PC-9 (cell line): ENCODE measurements at regions not wholly inside any gene's neighbourhood (a gene's known extent, or its start where the extent isn't known, plus 50 kb on each side); places are given as distances from the start of the nearest gene placed in this dataset.

Experiments used
- BruUV-seq: library from RNA; stranded (reverse); fragments of 400-500 nt; replicated peaks from 2 replicates; lab custom pipeline; 2021; lab: Mats Ljungman, UMichigan
- CTCF ChIA-PET: fragments of 300-600 bp; sonication (Branson Sonifier 250); formaldehyde crosslinking; loops from one replicate; lab custom pipeline; 2022; ENCODE audit warnings: antibody characterized with exemption; lab: Charles Lee
- POLR2A ChIA-PET: fragments of 300-600 bp; sonication (Branson Sonifier 250); formaldehyde crosslinking; loops from one replicate; lab custom pipeline; 2022; ENCODE audit warnings: antibody characterized with exemption; ENCODE audit not compliant: unreplicated experiment; lab: Charles Lee
- DNase-seq, 2 experiments: peaks; one replicate each; pipeline versions ENCODE4 v3.0.0 to v3.0.0-alpha.2; 2015 to 2022; ENCODE audit warnings: mixed read lengths in 1 of 2
- H2AFZ ChIP-seq: fragments of 200-600 bp; sonication (generic); 2 replicates; pipeline ENCODE4 v1.8.1; 2017; ENCODE audit warnings: antibody characterized with exemption
- H3F3A ChIP-seq: fragments of 200-600 bp; sonication (generic); 2 replicates; pipeline ENCODE4 v1.8.1; 2017; ENCODE audit warnings: antibody characterized with exemption, mild to moderate bottlenecking, low read depth; ENCODE audit not compliant: insufficient read depth
- H3K27ac ChIP-seq: fragments of 200-600 bp; sonication (generic); 2 replicates; pipeline ENCODE4 v1.6.1; 2016; ENCODE audit warnings: mixed run types
- H3K27me3 ChIP-seq: fragments of 200-600 bp; sonication (generic); 2 replicates; pipeline ENCODE4 v1.6.1; 2016; ENCODE audit warnings: low read depth, mixed run types; ENCODE audit not compliant: insufficient read depth
- H3K36me3 ChIP-seq: fragments of 200-600 bp; sonication (generic); 2 replicates; pipeline ENCODE4 v1.6.1; 2016; ENCODE audit warnings: low read depth, mixed run types
- H3K4me1 ChIP-seq: fragments of 200-600 bp; sonication (generic); replicated peaks from 2 replicates; pipeline ENCODE4 v1.6.1; 2016; ENCODE audit warnings: mixed run types; ENCODE audit not compliant: insufficient read depth
- H3K4me2 ChIP-seq: fragments of 200-600 bp; sonication (generic); 2 replicates; pipeline ENCODE4 v1.6.1; 2017; ENCODE audit warnings: mixed run types
- H3K4me3 ChIP-seq: fragments of 200-600 bp; sonication (generic); 2 replicates; pipeline ENCODE4 v1.6.1; 2016; ENCODE audit warnings: mixed run types
- H3K79me2 ChIP-seq: fragments of 200-600 bp; sonication (generic); 2 replicates; pipeline ENCODE4 v1.6.1; 2017; ENCODE audit warnings: low read depth, mixed run types
- H3K9me2 ChIP-seq: fragments of 200-600 bp; sonication (generic); 2 replicates; pipeline ENCODE4 v1.8.1; 2017; ENCODE audit warnings: mild to moderate bottlenecking; ENCODE audit not compliant: insufficient read depth
- H3K9me3 ChIP-seq: fragments of 200-600 bp; sonication (generic); 2 replicates; pipeline ENCODE4 v1.8.1; 2016; ENCODE audit warnings: low read depth; ENCODE audit not compliant: insufficient read depth
- H4K20me1 ChIP-seq: fragments of 200-600 bp; sonication (generic); 2 replicates; pipeline ENCODE4 v1.8.1; 2017; ENCODE audit not compliant: insufficient read depth
- CTCF ChIP-seq: fragments of 200-600 bp; sonication (generic); conservative IDR thresholded peaks from 2 replicates; pipeline ENCODE4 v1.6.1; 2017; ENCODE audit warnings: mixed run types, antibody characterized with exemption, mild to moderate bottlenecking, moderate library complexity
- EZH2 ChIP-seq: fragments of 200-600 bp; sonication (generic); IDR thresholded peaks from 2 replicates; pipeline ENCODE4 v1.8.0; 2017; ENCODE audit warnings: antibody characterized with exemption, low read depth
- intact Hi-C: fragments of 100-400 bp; cut with micrococcal nuclease; formaldehyde crosslinking; loops from one replicate; pipeline ENCODE4 v1.10.0; 2022; ENCODE audit not compliant: unreplicated experiment

- no TSS peak for BruUV-seq
- Histone ChIP-seq H2AFZ (no peak overlapping the region), H4K20me1 (no peaks in the 10 kb centered on the region; the same call in 1 of the 2 replicates), H3F3A (no peaks in the 10 kb centered on the region), H3K4me1 (no peaks in the 10 kb centered on the region), H3K4me2 (no peak overlapping the region), H3K36me3 (no peaks in the 10 kb centered on the region), H3K79me2 (no peaks in the 10 kb centered on the region), H3K27ac (no peak overlapping the region), H3K9me2 (no peaks in the 10 kb centered on the region; the same call in 1 of the 2 replicates), H3K9me3 (no peaks in the 10 kb centered on the region), H3K4me3 (no peak overlapping the region), H3K27me3 (peaks cover 7% of the 10 kb centered on the region; the same call in 1 of the 2 replicates)
- ChIA-PET POLR2A (no interaction called here), CTCF (no interaction called here)
- no peak for TF ChIP-seq CTCF
- no peak for TF ChIP-seq EZH2
- DNase-seq = no peak
- intact Hi-C loops = no loop called here
Measured at GRCh38 chr17:33560871-33561270, 267.8 kb upstream of the ASIC2 start.

GRCh38 chr17:33561569-33562334 is 268.7 kb upstream of the ASIC2 start:
- H3K27me3 ChIP-seq = peaks cover 7% of the 10 kb centered on the region; the same call in 1 of the 2 replicates
- DNase-seq = no peak
- TF ChIP-seq EZH2 = no peak
- no peak for TF ChIP-seq CTCF
- ChIA-PET CTCF (no interaction called here), POLR2A (no interaction called here)
- H2AFZ ChIP-seq = no peak overlapping the region
- H3K9me2 ChIP-seq = no peaks in the 10 kb centered on the region; the same call in 1 of the 2 replicates
- H4K20me1 ChIP-seq = no peaks in the 10 kb centered on the region; the same call in 1 of the 2 replicates
- no peaks in the 10 kb centered on the region for H3K9me3 ChIP-seq
- no peaks in the 10 kb centered on the region for H3F3A ChIP-seq
- no peak overlapping the region for H3K4me2 ChIP-seq
- H3K79me2 ChIP-seq = no peaks in the 10 kb centered on the region
- intact Hi-C loops = no loop called here
- no peaks in the 10 kb centered on the region for H3K36me3 ChIP-seq
- H3K4me3 ChIP-seq = no peak overlapping the region
- H3K4me1 ChIP-seq = no peaks in the 10 kb centered on the region
- no TSS peak for BruUV-seq
- no peak overlapping the region for H3K27ac ChIP-seq

- Histone ChIP-seq H3K36me3 (no peaks in the 10 kb centered on the region), H3K9me2 (no peaks in the 10 kb centered on the region; the same call in 1 of the 2 replicates), H3K9me3 (no peaks in the 10 kb centered on the region), H3K4me3 (no peak overlapping the region), H3F3A (no peaks in the 10 kb centered on the region), H2AFZ (no peak overlapping the region), H3K27me3 (peaks cover 7% of the 10 kb centered on the region; the same call in 1 of the 2 replicates), H3K4me1 (no peaks in the 10 kb centered on the region), H3K27ac (no peak overlapping the region), H3K4me2 (no peak overlapping the region), H3K79me2 (no peaks in the 10 kb centered on the region), H4K20me1 (no peaks in the 10 kb centered on the region; the same call in 1 of the 2 replicates)
- no TSS peak for BruUV-seq
- TF ChIP-seq EZH2 (no peak), CTCF (no peak)
- DNase-seq = no peak
- POLR2A ChIA-PET = no interaction called here
- intact Hi-C loops = no loop called here
- CTCF ChIA-PET = no interaction called here
Measured at GRCh38 chr17:33562792-33563191, 269.7 kb upstream of the ASIC2 start.
